BE2C (cell line): ENCODE measurements at regions not wholly inside any gene's neighbourhood (a gene's known extent, or its start where the extent isn't known, plus 50 kb on each side); places are given as distances from the start of the nearest gene placed in this dataset.

Experiments used
- DNase-seq: peaks from one replicate; pipeline ENCODE4 v3.0.0-alpha.2; 2020
- H3K27me3 ChIP-seq: fragments of 250-450 bp; sonication (Bioruptor Pico); 2 replicates; pipeline ENCODE4 v1.5.1; 2020; ENCODE audit warnings: mild to moderate bottlenecking
- H3K36me3 ChIP-seq: fragments of 250-450 bp; sonication (Bioruptor Pico); 2 replicates; pipeline ENCODE4 v1.5.1; 2020; ENCODE audit warnings: mild to moderate bottlenecking
- H3K4me1 ChIP-seq: fragments of 250-450 bp; sonication (Bioruptor Pico); 2 replicates; pipeline ENCODE4 v1.5.1; 2020
- H3K4me3 ChIP-seq: 2 replicates; pipeline ENCODE4 v1.5.1; 2011; ENCODE audit warnings: low read depth, low read length
- H3K9me3 ChIP-seq: fragments of 250-450 bp; sonication (Bioruptor Pico); 2 replicates; pipeline ENCODE4 v1.5.1; 2020
- TF ChIP-seq, protein P1 (sequence below): IDR thresholded peaks from 2 replicates; pipeline ENCODE4 v1.5.1; 2012; ENCODE audit warnings: mild to moderate bottlenecking, low read depth, low read length

DNA sequence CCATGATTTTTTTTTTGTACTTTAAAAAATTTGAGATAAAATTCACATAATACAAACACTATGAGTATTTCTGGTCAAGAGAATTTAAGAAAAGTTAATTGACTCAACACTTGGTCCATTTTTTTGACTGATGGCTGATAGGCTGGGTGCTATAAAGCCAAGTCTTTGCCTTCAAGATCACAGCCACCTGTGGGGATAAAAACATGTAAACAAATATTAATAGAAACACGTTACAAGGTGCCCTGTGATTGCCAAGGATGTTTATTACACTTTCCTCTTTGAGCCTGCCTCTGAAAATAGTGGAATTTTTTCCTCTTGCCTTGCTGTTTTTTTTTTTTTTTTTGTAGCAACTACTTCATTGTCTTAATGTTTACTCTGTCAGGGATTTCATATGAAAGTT lies 63.3 kb downstream of the FHIP1A start:
- no peaks in the 10 kb centered on the region for H3K36me3 ChIP-seq
- H3K9me3 ChIP-seq, result no peaks in the 10 kb centered on the region
- H3K27me3 ChIP-seq, result no peaks in the 10 kb centered on the region
- no peak overlapping the region for H3K4me3 ChIP-seq
- DNase-seq, result no peak
- no peaks in the 10 kb centered on the region for H3K4me1 ChIP-seq
- TF ChIP-seq, protein P1, sequence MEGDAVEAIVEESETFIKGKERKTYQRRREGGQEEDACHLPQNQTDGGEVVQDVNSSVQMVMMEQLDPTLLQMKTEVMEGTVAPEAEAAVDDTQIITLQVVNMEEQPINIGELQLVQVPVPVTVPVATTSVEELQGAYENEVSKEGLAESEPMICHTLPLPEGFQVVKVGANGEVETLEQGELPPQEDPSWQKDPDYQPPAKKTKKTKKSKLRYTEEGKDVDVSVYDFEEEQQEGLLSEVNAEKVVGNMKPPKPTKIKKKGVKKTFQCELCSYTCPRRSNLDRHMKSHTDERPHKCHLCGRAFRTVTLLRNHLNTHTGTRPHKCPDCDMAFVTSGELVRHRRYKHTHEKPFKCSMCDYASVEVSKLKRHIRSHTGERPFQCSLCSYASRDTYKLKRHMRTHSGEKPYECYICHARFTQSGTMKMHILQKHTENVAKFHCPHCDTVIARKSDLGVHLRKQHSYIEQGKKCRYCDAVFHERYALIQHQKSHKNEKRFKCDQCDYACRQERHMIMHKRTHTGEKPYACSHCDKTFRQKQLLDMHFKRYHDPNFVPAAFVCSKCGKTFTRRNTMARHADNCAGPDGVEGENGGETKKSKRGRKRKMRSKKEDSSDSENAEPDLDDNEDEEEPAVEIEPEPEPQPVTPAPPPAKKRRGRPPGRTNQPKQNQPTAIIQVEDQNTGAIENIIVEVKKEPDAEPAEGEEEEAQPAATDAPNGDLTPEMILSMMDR, result no peak

DNA sequence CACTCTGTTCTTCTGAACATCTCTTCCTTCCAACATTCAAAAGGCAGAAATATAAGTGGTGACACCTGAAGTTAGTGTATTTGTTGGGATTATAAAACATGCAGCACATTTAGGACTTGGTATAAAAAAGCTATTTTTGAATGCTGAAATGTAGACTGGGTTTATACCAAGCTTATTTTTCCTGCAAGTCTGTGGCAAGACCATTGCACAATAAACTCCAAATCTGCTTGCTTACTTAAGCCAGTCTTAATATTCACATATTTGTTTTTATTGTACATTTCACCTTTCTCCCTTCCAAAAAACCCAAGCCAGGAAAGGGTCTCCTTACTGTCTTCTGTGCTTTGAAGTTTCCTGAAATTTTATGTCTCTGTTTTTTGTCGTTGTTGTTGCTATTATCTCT lies 63.7 kb downstream of the FHIP1A start:
- Histone ChIP-seq H3K9me3 (no peaks in the 10 kb centered on the region), H3K4me3 (no peak overlapping the region), H3K4me1 (no peaks in the 10 kb centered on the region), H3K27me3 (no peaks in the 10 kb centered on the region), H3K36me3 (no peaks in the 10 kb centered on the region)
- TF ChIP-seq, protein P1, result no peak
- no peak for DNase-seq

DNA sequence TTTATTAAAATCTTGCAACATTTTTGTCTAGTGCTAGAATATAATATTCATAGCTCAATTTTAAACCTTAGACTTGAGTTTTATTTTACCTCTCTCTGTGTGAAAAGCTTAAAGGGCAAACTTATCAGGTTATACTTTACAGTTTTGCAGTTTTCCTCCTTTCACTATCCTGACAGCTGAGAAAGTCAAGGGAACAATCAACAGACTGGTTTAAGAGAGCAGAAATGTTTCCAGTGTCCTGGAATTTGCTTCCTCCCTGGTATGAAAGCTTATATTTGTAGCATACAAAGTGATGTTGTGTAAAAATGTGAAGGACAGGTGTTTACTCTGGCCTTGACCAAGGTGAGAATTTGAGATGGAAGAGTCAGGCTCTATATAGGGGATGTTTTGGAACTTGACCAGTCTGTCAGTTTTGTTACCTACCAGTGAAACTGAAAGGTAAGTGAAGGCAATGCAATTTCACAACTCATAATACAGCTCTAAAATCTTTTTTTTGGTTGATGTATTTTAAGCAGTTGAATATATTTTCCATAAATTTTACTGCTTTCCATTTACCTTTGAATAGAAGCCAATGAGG lies 64.6 kb downstream of the FHIP1A start:
- no peaks in the 10 kb centered on the region for H3K4me1 ChIP-seq
- no peak for DNase-seq
- TF ChIP-seq, protein P1, result no peak
- no peaks in the 10 kb centered on the region for H3K27me3 ChIP-seq
- no peak overlapping the region for H3K4me3 ChIP-seq
- no peaks in the 10 kb centered on the region for H3K36me3 ChIP-seq
- no peaks in the 10 kb centered on the region for H3K9me3 ChIP-seq

DNA sequence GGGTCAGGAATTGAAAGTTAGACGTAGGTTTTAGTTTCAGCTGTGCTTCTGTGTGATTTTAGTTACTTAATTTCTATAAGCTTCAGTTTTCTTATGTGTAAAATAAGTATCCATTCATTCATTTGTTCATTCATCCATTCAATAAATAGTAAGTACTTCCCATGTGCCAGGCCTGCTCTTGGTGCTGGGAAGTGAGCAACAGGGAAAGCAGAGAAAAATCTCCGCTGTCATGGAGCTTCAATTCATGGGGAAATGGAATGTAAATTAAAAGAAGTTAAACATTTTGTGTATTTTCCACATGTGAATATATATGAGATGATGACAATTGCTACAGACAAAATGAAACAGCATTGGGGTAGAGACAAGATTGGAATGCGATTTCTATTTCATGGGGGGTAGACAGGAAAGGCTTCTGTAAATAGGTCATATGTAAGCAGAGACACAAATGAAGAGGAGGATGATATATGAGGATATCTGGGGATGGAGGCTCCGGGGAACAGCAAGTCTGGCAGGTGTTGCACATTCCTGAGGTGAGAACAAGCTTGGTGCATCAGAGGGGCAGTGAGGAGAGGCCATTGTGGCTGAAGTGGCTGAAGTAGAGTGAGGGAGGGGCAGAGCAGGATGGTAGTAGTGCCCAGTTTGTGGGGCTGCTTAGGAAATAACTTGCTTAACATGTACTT lies 66.2 kb downstream of the FHIP1A start:
- H3K4me3 ChIP-seq, result no peak overlapping the region
- no peaks in the 10 kb centered on the region for H3K27me3 ChIP-seq
- no peaks in the 10 kb centered on the region for H3K36me3 ChIP-seq
- DNase-seq, result no peak
- TF ChIP-seq, protein P1, result no peak
- no peaks in the 10 kb centered on the region for H3K4me1 ChIP-seq
- no peaks in the 10 kb centered on the region for H3K9me3 ChIP-seq

DNA sequence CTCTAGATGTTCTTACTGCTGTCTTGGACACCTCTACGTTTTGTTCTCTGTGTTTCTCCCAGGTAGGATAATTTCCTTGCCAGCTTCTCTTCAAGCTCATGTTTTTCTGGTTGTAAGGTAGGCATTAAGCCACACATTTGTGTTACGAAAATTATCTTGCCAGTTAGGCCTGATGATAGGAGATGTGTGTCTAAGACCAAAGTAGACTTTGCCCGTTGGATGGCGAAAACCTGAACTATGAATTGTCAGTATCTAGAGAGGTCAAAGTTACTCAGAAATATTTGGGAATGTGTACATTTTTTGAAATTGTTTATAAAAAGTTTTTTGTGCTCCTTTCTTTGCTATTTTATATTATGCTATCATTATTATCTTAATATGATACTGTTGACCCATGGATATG lies 72.8 kb downstream of the FHIP1A start:
- Histone ChIP-seq H3K27me3 (no peaks in the 10 kb centered on the region), H3K4me1 (no peaks in the 10 kb centered on the region)
- no peak for DNase-seq

More for the DNA sequence above, 72.8 kb downstream of the FHIP1A start:
- TF ChIP-seq, protein P1, result no peak
- Histone ChIP-seq H3K36me3 (no peaks in the 10 kb centered on the region), H3K4me3 (no peak overlapping the region), H3K9me3 (no peaks in the 10 kb centered on the region)
